Common myeloid progenitor, CD34-positive (primary cell): ENCODE measurements at regions not wholly inside any gene's neighbourhood (a gene's known extent, or its start where the extent isn't known, plus 50 kb on each side); places are given as distances from the start of the nearest gene placed in this dataset.

Experiments used
- CTCF ChIA-PET: fragments of 350-600 bp; sonication (Branson Sonifier 250); formaldehyde crosslinking; loops from one replicate; lab custom pipeline; 2021; ENCODE audit warnings: antibody characterized with exemption; lab: Charles Lee
- POLR2A ChIA-PET: fragments of 350-600 bp; sonication (Branson Sonifier 250); formaldehyde crosslinking; loops from one replicate; lab custom pipeline; 2021; ENCODE audit warnings: antibody characterized with exemption; lab: Charles Lee
- DNase-seq, 3 donors: peaks; one replicate each; pipeline versions ENCODE4 v3.0.0 to v3.0.0-alpha.2; 2013
- H3K27ac ChIP-seq, 2 experiments: 1 replicate in 1 of 2; 2 replicates in 1 of 2; pipeline ENCODE4 v1.7.0; 2013; ENCODE audit warnings: inconsistent platforms in 2 of 2, low read length in 2 of 2, mild to moderate bottlenecking in 2 of 2, low read depth in 1 of 2, moderate library complexity in 1 of 2; ENCODE audit not compliant: severe bottlenecking in 2 of 2, insufficient read depth in 1 of 2, poor library complexity in 1 of 2
- H3K27me3 ChIP-seq, 5 experiments: replicated peaks in 2 of 5; 1 replicate in 3 of 5; 2 replicates in 2 of 5; pipeline versions ENCODE4 v1.6.1 to v1.7.0; 2013; ENCODE audit warnings: low read length in 4 of 5, mild to moderate bottlenecking in 2 of 5, moderate library complexity in 2 of 5, inconsistent platforms in 1 of 5; ENCODE audit not compliant: insufficient read depth in 5 of 5, control insufficient read depth in 4 of 5
- H3K36me3 ChIP-seq, 4 experiments: 1 replicate in 2 of 4; 2 replicates in 2 of 4; pipeline versions ENCODE4 v1.6.1 to v1.7.0; 2013; ENCODE audit warnings: low read length in 3 of 4, control low read depth in 1 of 4, mild to moderate bottlenecking in 1 of 4; ENCODE audit not compliant: control insufficient read depth in 4 of 4, insufficient read depth in 4 of 4
- H3K4me1 ChIP-seq, 4 experiments: 1 replicate in 3 of 4; 2 replicates in 1 of 4; pipeline versions ENCODE4 v1.6.1 to v1.7.1; 2013; ENCODE audit warnings: low read length in 3 of 4, mild to moderate bottlenecking in 3 of 4, control low read depth in 1 of 4, inconsistent platforms in 1 of 4, moderate library complexity in 1 of 4; ENCODE audit not compliant: control insufficient read depth in 4 of 4, insufficient read depth in 4 of 4; ENCODE audit errors: control extremely low read depth in 1 of 4
- H3K4me3 ChIP-seq, 7 experiments: 1 replicate in 4 of 7; 2 replicates in 3 of 7; pipeline versions ENCODE4 v1.5.1 to v1.7.0; 2013; ENCODE audit warnings: mild to moderate bottlenecking in 7 of 7, low read length in 6 of 7, moderate library complexity in 6 of 7, inconsistent platforms in 2 of 7, low read depth in 2 of 7, control low read depth in 1 of 7; ENCODE audit not compliant: insufficient read depth in 4 of 7, control insufficient read depth in 1 of 7; ENCODE audit errors: extremely low read depth in 1 of 7
- H3K9me3 ChIP-seq, 5 experiments: 1 replicate in 4 of 5; 2 replicates in 1 of 5; pipeline versions ENCODE4 v1.6.1 to v1.7.1; 2013; ENCODE audit warnings: low read length in 4 of 5, mild to moderate bottlenecking in 2 of 5, inconsistent platforms in 1 of 5, low read depth in 1 of 5, moderate library complexity in 1 of 5; ENCODE audit not compliant: control insufficient read depth in 4 of 5, insufficient read depth in 2 of 5; ENCODE audit errors: control extremely low read depth in 1 of 5
- WGBS: methylation state at CpG from one replicate; pipeline ENCODE4 v1.1.5; 2013; ENCODE audit not compliant: insufficient coverage; 5-methylcytosine and 5-hydroxymethylcytosine counted together

DNA sequence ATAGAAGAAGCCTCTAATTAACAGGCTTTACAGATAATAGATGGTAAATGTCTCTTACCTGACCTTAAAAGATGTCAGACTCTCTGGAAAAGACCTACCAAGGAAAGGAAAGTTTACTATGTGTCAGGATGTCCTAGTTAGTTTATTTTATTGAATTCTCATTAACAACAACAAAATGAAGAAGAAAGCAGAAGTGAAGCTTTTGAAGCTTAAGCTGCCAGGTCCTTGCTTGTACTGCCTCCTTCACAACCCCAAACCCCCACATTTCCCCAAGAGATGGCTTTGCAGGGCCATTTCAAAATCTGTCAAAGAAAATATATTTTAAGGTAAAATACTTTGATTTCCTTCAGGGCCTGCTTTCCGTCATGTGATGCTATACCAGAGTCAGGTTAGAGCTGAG is 798.4 kb downstream of the TUSC7 start:
- WGBS = no CpG with 5 or more reads among the region's 1 CpG
- H3K4me3 ChIP-seq = no peak overlapping the region
- CTCF ChIA-PET = interaction anchor here (0.7 kb wide), 1 partner anchor 20 kb away, joined by 4 read pairs; no protein-coding TSS in a partner anchor

DNA sequence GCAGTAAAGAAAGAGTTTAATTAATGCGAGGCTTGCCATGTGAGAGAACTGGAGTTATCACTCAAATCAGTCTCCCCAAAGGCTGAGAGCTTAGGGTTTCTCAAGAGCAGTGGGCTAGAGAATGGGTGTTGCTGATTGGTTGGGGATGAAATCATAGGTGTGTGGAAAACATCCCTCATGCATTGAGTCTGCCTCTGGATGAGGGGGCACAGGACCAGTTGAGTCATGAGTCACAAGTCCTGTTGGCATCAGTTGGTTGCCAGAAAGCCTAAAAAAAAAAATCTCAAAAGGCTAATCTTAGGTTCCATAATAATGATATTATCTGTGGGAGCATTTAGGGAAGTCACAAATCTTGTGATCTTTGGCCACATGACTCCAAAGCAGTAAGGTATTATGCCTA is 800.3 kb downstream of the TUSC7 start:
- DNase-seq = no peak
- no peaks in the 10 kb centered on the region for H3K4me1 ChIP-seq
- WGBS = 100% methylated on average over 1 of the region's 1 CpG
- no peak overlapping the region for H3K27ac ChIP-seq
- CTCF ChIA-PET = no interaction called here
- no peaks in the 10 kb centered on the region for H3K27me3 ChIP-seq
- H3K9me3 ChIP-seq = no peaks in the 10 kb centered on the region
- H3K4me3 ChIP-seq = no peak overlapping the region
- H3K36me3 ChIP-seq = no peaks in the 10 kb centered on the region
- POLR2A ChIA-PET = no interaction called here

More for the DNA sequence above, 798.4 kb downstream of the TUSC7 start:
- Histone ChIP-seq H3K36me3 (no peaks in the 10 kb centered on the region), H3K27me3 (no peaks in the 10 kb centered on the region), H3K4me1 (no peaks in the 10 kb centered on the region), H3K27ac (no peak overlapping the region), H3K9me3 (no peaks in the 10 kb centered on the region)
- POLR2A ChIA-PET = interaction anchor here (0.6 kb wide), 1 partner anchor 10 kb away, joined by 3 read pairs; no protein-coding TSS in a partner anchor
- no peak for DNase-seq

DNA sequence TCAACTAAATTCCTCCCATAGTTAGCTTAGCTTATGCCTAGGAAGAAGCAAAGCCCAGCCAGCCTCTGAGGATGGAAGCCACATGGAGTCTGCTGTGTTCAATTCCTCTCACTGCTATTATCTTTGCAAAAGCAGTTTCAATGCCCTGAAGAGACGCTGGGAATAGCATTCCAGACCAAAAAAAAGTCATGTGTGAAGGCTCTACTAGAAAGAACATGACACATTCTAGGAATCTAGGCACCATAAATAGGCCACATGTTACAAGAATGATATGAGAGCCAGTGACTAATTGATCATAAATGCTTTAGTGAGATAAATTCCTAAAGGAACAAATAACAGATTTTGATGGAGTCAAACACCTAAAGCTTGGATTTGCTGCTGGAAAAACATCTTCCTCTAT is 800.8 kb downstream of the TUSC7 start:
- POLR2A ChIA-PET = no interaction called here
- H3K4me3 ChIP-seq = no peak overlapping the region
- H3K27ac ChIP-seq = no peak overlapping the region
- WGBS = 100% methylated on average over 1 of the region's 1 CpG
- CTCF ChIA-PET = interaction anchor here (0.9 kb wide), 1 partner anchor 15 kb away, joined by 3 read pairs; no protein-coding TSS in a partner anchor
- H3K36me3 ChIP-seq = no peaks in the 10 kb centered on the region
- DNase-seq = no peak
- H3K27me3 ChIP-seq = no peaks in the 10 kb centered on the region
- H3K4me1 ChIP-seq = no peaks in the 10 kb centered on the region
- no peaks in the 10 kb centered on the region for H3K9me3 ChIP-seq

DNA sequence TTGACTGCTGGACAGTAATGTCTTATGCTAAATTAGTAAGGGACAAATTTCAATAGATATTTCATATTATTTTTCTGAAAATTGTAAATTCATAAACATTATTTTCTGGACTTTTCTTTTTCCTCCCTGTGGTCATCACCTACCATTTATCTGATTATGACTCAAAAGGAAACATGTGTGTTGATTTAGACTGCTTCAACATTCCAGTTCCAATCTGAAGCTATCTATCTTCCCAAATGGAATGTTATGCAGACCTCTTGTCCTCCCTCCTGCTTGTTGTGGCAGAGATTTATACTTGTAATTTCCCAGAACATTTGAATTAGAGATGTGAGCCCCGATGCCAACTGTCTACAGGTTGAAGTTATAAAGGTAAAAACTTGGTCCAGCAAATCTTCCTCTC is 803.4 kb downstream of the TUSC7 start:
- no peaks in the 10 kb centered on the region for H3K36me3 ChIP-seq
- H3K27me3 ChIP-seq = no peaks in the 10 kb centered on the region
- DNase-seq = no peak
- H3K4me3 ChIP-seq = no peak overlapping the region
- no peaks in the 10 kb centered on the region for H3K9me3 ChIP-seq
- H3K4me1 ChIP-seq = no peaks in the 10 kb centered on the region
- H3K27ac ChIP-seq = no peak overlapping the region
- POLR2A ChIA-PET = no interaction called here
- WGBS = no CpG with 5 or more reads among the region's 1 CpG
- CTCF ChIA-PET = no interaction called here

DNA sequence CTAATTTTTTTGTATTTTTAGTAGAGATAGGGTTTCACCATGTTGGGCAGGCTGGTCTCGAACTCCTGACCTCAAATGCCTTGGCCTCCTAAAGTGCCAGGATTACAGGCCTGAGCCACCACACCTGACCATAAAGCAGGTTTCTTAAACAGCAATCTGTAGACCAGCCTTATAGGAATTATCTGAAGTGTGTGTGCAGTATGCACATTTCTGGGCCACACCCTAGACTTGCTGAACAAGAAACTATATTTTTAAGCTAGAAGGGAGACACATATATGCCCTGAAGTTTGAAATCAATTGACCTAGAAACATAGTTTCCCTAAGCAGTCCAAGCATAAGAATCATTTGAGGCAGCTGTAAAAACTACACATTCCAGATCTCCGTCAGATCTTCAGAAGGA is 805.7 kb downstream of the TUSC7 start:
- H3K4me1 ChIP-seq = peaks cover 0 to 2% (median 0%) of the 10 kb centered on the region in 4 experiments
- no peaks in the 10 kb centered on the region for H3K27me3 ChIP-seq
- H3K36me3 ChIP-seq = no peaks in the 10 kb centered on the region
- ChIA-PET POLR2A (no interaction called here), CTCF (no interaction called here)
- WGBS = 100% methylated on average over 1 of the region's 2 CpGs
- H3K27ac ChIP-seq = no peak overlapping the region
- H3K9me3 ChIP-seq = no peaks in the 10 kb centered on the region
- no peak overlapping the region for H3K4me3 ChIP-seq
- no peak for DNase-seq

DNA sequence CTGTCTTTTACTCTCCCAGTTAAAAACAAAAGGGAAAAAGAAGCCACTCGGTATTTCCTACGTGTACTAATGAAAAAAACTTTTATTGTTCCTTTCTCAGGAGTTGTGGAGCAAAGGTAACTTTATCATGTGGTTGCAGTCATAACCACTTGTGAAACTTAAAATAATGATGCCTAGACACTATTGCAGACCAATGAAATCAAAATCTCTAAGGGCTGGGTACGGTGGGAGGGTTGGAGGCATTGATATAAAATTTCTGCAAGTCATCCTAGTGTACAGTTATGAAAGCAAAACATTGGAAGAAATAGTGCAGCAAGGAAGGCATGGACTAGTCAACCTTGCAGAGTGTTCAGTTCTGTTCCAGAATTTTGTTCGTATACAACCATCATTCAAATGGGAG is 808.8 kb downstream of the TUSC7 start:
- Histone ChIP-seq H3K36me3 (no peaks in the 10 kb centered on the region), H3K4me3 (peak overlapping the region in 1 of 7 experiments; percentile 30), H3K27me3 (no peaks in the 10 kb centered on the region), H3K9me3 (no peaks in the 10 kb centered on the region), H3K27ac (no peak overlapping the region), H3K4me1 (peaks cover 0 to 2% (median 0%) of the 10 kb centered on the region in 4 experiments)
- peak in 2 of 3 donors; percentile 32 to 38 for DNase-seq
- 0% methylated on average over 1 of the region's 4 CpGs for WGBS
- ChIA-PET CTCF (no interaction called here), POLR2A (no interaction called here)

DNA sequence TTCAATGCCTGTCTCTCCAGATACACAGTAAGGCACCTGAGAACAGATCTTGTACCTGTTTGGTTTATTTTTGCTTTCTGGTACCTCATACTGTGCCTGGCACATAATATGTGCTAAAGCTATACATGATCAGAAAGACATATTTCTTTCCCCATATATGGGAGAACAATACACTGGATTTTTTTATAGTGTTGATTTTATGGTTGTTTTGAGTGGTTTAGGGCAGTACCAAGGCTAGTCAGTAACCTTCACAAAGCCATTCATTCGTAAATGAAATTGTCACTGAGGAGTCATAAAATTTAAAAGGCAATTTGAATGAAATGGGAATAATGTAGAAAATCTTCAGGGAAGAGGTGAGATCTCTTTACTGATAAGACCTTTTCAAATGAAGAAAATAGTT is 810.2 kb downstream of the TUSC7 start:
- no peaks in the 10 kb centered on the region for H3K9me3 ChIP-seq
- POLR2A ChIA-PET = no interaction called here
- no peaks in the 10 kb centered on the region for H3K36me3 ChIP-seq
- CTCF ChIA-PET = no interaction called here
- H3K4me1 ChIP-seq = peaks cover 0 to 2% (median 0%) of the 10 kb centered on the region in 4 experiments
- 100% methylated on average over 1 of the region's 1 CpG for WGBS
- no peak overlapping the region for H3K27ac ChIP-seq
- no peak for DNase-seq
- H3K27me3 ChIP-seq = no peaks in the 10 kb centered on the region
- H3K4me3 ChIP-seq = no peak overlapping the region
